ENCODE measurements at regions not wholly inside any gene's neighbourhood (a gene's known extent, or its start where the extent isn't known, plus 50 kb on each side); places are given as distances from the start of the nearest gene placed in this dataset.

GRCh38 chr12:91382081-91382543, 199.5 kb upstream of the DCN start:
- Histone ChIP-seq H3K4me1 (peaks cover 0 to 6% (median 0%) of the 10 kb centered on the region in 12 donors), H3K27ac (peak overlapping the region; percentile 37 to 86 (median 73)), H3K36me3 (no peaks in the 10 kb centered on the region), H3K4me3 (peak overlapping the region; percentile 4 to 61 (median 50)), H3K9me3 (no peaks in the 10 kb centered on the region), H3K27me3 (no peaks in the 10 kb centered on the region)
- ATAC-seq: peak; percentile 80 to 88 (median 84)
- intact Hi-C loops (cut with DNase I): loop anchor here (1.0 to 10.0 kb wide), 20 partner anchors 193 to 1270 kb away; partner anchors contain the start of gene BTG1 (in 2 of the 10)
- 5 to 8% (median 5%) methylated on average over 4 of the region's 4 CpGs for WGBS, 4 donors
- peak; percentile 75 to 89 (median 84) for DNase-seq
- peak; percentile 81 to 97 (median 90) for TF ChIP-seq CTCF (IDR thresholded peaks at IDR 0.05)
- no peak for TF ChIP-seq POLR2A (IDR thresholded peaks at IDR 0.05)

- 9 to 11% (median 11%) methylated on average over 11 of the region's 11 CpGs for WGBS, 4 donors
- H3K27ac ChIP-seq: peak overlapping the region; percentile 37 to 86 (median 73)
These were observed 198.7 kb upstream of the DCN start for GRCh38 chr12:91381309-91381804.

GRCh38 chr12:91380631-91381030, 198.0 kb upstream of the DCN start:
- TF ChIP-seq CTCF (IDR thresholded peaks at IDR 0.05): no peak
- intact Hi-C loops (cut with DNase I): loop anchor here (1.0 to 10.0 kb wide), 16 partner anchors 194 to 1272 kb away; partner anchors contain the start of gene BTG1 (in 1 of the 10)
- Histone ChIP-seq H3K4me3 (peak overlapping the region in 3 of 12 donors; percentile 52 to 61 (median 58)), H3K27me3 (no peaks in the 10 kb centered on the region), H3K4me1 (peaks cover 0 to 6% (median 0%) of the 10 kb centered on the region in 12 donors), H3K9me3 (no peaks in the 10 kb centered on the region), H3K36me3 (no peaks in the 10 kb centered on the region), H3K27ac (peak overlapping the region in 6 of 12 donors; percentile 69 to 86 (median 78))
- 53 to 60% (median 57%) methylated on average over 5 of the region's 5 CpGs for WGBS, 4 donors
- ATAC-seq: no peak
- no peak for DNase-seq

More at GRCh38 chr12:91381309-91381804, 198.7 kb upstream of the DCN start:
- ATAC-seq (peak; percentile 88 to 97 (median 94)), DNase-seq (peak in 4 of 5 donors; percentile 52 to 70 (median 64))
- Histone ChIP-seq H3K36me3 (no peaks in the 10 kb centered on the region), H3K4me1 (peaks cover 0 to 6% (median 0%) of the 10 kb centered on the region in 12 donors), H3K9me3 (no peaks in the 10 kb centered on the region), H3K4me3 (peak overlapping the region; percentile 4 to 61 (median 50)), H3K27me3 (no peaks in the 10 kb centered on the region)
- intact Hi-C loops (cut with DNase I): loop anchor here (1.0 to 10.0 kb wide), 16 partner anchors 193 to 1271 kb away; partner anchors contain the start of gene BTG1 (in 1 of the 10)
- TF ChIP-seq POLR2A (IDR thresholded peaks at IDR 0.05): no peak
- no peak for TF ChIP-seq CTCF (IDR thresholded peaks at IDR 0.05)

GRCh38 chr12:91379051-91379775, 196.6 kb upstream of the DCN start:
- intact Hi-C loops (cut with DNase I): loop anchor here in 1 of 10 donors (10.0 kb wide), 1 partner anchor 1196 kb away; no protein-coding TSS in a partner anchor
- Histone ChIP-seq H3K36me3 (no peaks in the 10 kb centered on the region), H3K27ac (no peak overlapping the region), H3K27me3 (no peaks in the 10 kb centered on the region), H3K4me3 (no peak overlapping the region), H3K4me1 (peaks cover 0 to 6% (median 0%) of the 10 kb centered on the region in 12 donors), H3K9me3 (no peaks in the 10 kb centered on the region)
- DNase-seq (no peak), ATAC-seq (no peak)
- 92 to 95% (median 94%) methylated on average over 2 of the region's 2 CpGs for WGBS, 4 donors
- no peak for TF ChIP-seq CTCF (IDR thresholded peaks at IDR 0.05)

Measured in heart left ventricle (tissue), 16 donors.